Right lung (tissue), 2 donors: ENCODE measurements at regions not wholly inside any gene's neighbourhood (a gene's known extent, or its start where the extent isn't known, plus 50 kb on each side); places are given as distances from the start of the nearest gene placed in this dataset.
A peak's percentile ranks its signal among the peaks of the same experiment; 100 is the strongest.

Source experiments
- DNase-seq, 2 donors: peaks; one replicate each; pipeline ENCODE4 v3.0.0-alpha.2; 2013

DNA sequence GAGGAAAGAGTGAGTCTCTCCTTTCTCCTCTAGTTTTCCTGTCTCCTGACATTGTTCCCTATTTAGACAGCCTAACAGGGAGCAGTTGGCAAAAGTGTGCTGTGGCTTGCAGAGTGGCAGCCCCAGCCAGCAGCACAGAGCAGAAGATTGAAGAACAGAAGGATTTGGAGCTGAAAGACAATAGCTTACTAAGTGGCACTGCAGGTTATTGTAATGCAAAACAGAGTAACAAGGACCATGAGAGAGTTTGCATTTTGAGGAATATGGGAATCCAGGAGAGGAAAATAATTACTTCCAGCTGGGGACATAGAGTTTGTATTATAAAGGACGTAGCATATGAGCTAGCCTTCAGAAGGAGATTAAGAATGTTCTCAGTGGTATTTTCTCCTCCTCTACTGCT is 342.4 kb downstream of the AKAIN1 start:
- DNase-seq = no peak

DNA sequence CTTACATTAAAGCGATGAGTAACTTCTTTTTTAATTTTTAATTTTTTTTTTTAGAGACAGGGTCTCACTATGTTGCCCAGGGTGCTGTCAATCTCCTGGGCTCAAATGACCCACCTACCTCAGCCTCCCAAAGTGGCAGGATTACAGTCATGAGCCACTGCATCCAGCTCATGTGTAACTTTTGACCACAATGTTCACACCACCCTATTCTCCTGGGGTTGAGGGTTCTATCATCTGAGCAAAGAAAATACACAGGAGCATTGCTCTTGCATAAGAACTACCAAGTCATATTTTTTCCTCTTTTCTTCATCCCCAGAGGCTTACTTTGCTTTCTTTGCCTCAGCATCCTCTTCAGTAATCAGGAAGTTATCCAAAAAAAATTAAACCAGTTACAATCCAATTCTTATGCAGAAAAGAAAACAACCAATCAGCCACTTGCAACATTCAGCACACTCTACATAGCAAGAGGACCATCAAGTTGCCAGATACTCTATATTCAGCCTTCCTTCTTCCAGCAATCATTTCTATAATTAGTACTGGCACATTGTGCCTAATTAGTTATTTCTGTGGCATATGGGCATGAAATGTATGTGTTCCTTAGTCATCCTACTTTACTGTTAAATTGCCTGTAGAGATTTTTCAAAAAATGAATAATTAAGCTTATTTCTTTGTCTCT is 345.6 kb downstream of the AKAIN1 start:
- DNase-seq = no peak

DNA sequence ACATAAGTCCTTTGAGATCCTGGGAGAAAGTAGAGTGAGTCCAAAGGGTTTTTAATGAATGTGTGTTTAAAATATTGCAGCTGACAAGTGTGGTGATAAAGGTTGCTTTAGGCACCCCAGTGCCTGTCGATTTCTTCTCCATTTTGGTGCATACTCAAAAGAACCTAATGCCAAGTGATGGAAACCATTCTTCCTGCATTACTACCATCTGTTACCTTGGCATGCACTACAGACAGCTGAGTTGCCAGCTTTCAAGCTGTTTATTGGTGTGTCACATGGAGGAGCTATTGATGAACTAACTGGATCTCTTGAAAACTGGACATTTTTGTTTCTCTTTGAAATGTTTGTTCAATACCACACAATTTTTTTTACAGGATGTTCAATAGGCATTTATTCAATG is 350.0 kb downstream of the AKAIN1 start:
- no peak for DNase-seq

DNA sequence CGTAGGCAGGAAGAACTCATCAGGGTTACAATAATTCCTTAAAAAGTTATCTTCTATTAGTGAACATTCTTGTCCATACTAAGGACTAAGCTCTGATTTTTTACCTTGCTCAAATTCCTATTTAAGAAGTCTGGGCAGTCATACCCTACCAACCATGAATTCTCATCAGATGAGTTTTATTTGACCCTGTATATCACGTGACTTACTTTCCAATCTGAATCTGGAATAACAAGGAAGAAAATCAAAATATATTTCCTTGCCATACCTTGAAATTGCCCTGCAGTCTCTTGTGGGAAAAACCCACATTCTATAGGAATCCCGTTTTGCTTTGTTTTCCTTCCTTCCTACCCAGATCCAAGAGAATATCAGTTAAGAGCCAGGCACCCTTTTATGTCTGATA is 352.7 kb downstream of the AKAIN1 start:
- no peak for DNase-seq

DNA sequence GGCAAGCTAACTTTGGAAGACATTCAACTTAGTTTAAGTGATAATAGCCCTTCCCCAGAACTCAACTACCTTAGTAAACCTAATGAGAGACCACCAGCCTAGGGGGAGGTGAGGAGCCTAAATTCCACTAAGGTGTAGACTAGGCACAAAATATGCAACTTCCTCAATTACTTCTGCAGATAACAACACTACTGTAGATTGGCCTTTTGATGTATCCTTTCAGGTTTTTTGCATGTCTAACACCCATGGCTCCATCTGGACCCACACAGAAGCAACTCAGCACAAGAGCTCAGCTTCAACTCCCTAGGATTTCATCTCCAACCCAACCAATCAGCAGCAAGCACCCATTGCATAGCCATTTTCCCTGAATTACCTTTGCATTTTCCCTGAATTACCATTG is 353.3 kb downstream of the AKAIN1 start:
- DNase-seq = no peak

DNA sequence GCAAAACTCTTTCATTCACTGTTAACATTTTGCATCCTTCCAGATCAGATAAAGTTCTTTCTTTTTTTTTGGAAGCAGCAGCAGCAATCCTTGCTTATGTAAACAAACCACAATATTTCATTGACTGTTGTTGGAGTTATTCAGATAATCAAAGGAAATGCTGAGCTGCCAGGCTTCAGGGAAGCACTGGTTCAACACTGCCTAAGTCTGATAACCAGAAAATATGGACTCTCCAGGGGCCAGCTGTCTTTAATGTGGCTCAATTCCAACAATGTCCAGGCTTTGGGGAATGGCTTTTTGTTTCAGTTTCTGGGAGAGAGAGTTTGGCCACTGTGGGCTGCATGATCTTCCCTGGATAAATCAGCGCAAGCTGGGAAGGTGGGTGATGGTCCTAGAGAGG is 354.3 kb downstream of the AKAIN1 start:
- peak; percentile 4 to 13 for DNase-seq

DNA sequence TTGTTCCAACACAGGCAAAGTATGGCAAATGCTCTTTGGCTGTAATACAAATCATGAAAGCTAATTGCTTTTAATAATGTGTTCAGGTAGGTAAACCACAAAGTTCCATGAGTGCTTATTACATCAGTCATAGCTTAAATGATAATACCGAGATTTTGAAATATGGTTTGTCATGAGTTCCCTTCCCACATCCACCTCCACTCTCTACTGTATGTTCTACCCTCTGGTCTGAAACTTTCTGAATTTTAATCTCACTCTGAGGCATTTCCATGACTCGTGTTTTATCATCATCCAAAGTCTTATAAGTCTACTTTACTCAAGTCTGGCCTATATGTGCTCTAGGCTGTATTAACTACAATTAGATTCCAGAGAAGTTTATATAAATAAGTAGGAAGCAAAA is 354.8 kb downstream of the AKAIN1 start:
- no peak for DNase-seq

DNA sequence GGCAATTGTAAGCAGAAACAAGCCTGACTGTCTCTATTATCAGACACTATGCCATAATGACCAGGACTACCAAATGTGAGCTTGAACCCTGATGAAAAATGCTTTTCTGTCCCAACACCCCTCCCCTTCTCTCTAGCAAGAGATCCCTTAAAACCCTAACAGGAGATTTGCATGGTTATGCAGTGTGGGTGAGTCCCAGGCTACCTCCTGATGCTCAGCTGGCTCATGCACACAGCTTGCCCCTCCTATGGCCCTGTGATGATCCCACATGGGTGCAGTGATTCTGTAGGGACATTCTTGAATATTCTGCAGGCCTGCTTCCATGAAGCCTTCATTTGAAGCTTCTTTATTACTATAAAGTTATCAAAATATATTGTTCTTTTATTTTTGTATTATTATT is 357.4 kb downstream of the AKAIN1 start:
- DNase-seq = no peak

DNA sequence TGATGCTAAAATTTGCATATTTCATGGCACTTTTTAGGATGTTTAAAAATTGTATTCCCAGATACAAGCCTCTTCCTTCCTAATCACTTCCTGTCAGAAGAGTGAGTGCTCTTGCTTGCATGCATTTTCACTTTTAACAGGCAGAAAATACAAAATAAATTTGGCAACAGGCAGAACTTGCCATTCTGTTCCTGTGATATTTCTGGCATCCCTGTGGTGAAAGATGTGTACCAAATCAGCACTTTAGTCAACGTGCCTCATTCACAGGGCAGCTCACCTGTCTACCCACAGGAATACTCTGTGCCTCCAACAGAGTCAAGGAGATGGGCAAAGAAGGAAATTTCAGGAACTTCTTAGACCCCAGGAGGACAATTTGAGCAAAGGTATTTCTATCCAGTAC is 360.9 kb downstream of the AKAIN1 start:
- DNase-seq = no peak

DNA sequence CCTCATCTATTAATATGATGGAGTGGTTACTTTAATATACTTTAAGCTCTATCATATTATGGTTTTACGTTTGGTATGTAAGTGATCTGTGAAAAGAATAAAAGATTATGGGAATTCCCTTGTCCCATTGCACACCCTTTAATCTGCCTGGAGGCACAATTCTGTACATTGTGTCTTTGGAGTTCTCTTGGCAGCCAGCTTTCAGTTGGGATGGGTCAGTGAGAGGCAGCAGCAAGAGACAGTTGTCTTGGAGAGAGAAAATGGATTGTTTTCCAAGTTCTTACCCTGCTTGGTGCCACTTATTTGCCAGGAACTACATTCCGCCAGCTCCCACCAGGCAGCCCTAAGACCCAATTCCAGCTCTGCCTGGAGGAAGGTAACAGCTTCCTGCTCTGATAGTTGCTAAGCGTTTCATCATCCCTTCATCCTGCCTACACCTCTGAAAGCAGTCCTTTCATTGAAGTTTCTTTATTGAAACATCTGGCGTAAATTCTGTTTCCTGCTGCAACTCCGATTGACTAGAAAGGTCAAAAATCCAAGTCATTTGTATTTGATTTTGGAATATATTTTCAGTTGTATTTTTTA is 365.2 kb downstream of the AKAIN1 start:
- DNase-seq = no peak

DNA sequence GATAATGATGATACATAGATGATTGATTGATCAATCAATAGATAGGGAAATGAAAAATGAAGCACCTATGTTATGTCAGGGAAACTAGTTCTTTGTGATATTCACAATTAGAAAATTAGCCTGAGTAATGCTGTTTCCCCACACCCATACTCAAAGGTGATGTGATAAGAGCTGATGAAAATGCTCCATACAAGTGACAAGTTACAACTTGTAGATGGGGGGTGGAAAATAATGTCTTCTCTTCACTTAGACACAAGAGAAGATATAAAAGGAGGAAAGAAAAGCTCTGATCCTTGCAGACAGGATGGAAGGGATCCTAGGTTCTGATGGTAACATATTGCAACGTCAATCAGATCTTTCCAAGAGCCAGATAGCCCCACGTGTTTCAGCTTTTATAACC is 365.9 kb downstream of the AKAIN1 start:
- DNase-seq = no peak

DNA sequence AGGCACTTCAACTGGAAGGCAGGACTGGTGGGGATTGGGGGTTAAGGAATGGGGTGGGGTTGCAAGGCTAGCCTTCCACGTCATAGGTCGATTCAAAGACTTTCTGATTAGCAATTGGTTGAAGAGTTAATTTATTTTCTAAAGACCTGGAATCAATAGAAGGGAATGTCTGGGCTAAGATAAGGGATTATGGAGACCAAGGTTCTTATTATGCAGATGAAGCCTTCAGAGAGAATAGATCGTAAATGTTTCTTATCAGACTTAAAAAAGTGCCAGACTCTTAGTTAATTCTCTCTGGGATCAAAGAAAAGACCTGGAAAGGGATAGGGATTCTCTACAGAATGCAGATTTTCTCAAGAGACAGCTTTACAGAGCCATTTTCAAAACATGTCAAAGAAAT is 368.0 kb upstream of the DLGAP1 start:
- no peak for DNase-seq

DNA sequence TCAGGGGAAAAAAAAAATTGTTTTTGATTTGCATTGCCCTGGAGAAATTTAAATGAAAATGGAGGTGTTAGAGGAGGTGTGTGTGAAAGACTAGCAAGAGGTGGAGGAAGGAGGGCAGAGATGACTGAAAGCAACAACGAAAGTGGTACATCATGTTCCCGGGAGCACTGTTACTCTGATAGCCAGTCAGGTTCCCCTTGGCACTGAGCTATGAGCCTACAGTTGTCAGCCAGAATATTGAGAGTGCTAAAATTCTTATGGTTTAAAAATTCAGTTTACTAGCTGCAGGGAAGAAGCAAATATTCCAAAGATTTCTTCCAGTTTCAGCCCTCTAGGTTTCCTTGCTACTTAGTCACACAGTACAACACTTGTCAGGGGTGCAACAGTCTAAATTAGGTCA is 366.7 kb upstream of the DLGAP1 start:
- DNase-seq = no peak

DNA sequence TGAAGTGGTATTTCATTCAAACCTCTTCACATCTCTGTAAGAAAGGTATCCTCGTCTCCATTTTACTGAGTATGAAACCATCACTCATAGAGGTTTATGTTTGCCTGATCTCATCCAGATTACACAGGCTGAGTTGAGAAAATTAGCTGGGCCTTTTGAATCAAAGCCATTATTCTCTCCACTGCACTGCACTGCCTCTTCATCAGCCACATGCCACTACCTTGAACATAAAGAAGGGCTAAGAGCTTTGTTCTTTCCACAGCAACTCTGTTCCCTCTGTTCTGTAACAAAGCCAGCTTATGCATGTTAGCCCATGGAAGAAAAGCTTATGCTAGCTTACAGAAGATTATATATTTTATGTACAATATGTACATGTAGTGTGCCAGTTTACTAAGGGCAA is 362.6 kb upstream of the DLGAP1 start:
- no peak for DNase-seq

DNA sequence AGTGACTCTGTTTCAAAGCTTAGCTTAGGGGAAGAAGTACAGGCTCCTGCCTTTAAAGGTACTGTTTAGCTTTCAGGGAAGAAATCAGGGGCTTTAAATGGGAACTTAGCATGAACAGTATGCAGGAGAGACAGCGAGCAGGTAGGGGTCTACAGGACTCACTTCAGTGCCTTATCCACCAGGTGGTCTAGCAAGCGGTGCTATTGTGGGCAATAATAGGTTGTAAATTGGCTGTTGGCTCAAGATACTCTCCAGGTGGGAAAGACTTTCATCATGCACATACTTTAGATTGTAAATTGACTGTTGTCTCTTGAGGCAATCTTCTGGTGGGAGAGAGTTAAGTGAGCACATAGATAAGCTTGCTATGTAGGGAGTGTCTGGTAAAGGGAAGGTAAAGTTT is 358.6 kb upstream of the DLGAP1 start:
- DNase-seq = no peak

DNA sequence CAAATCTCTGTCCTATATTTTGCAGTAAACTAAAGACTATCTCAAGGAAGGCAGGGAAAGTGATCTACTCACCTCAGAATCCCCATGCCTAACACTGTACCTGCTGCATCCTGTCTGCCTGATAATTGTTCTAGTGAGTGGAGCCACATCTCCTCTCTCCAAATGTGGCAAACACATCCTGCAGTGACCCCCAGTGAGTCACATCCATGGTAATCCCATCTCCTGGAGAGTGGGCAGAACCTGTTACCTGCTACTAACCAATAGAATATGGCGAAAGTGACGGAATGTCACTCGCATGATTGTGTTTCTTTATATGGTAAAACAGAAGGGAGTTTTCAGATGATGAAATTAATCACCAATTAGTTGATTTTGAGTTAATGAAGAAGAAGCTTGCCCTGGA is 353.8 kb upstream of the DLGAP1 start:
- DNase-seq = no peak

DNA sequence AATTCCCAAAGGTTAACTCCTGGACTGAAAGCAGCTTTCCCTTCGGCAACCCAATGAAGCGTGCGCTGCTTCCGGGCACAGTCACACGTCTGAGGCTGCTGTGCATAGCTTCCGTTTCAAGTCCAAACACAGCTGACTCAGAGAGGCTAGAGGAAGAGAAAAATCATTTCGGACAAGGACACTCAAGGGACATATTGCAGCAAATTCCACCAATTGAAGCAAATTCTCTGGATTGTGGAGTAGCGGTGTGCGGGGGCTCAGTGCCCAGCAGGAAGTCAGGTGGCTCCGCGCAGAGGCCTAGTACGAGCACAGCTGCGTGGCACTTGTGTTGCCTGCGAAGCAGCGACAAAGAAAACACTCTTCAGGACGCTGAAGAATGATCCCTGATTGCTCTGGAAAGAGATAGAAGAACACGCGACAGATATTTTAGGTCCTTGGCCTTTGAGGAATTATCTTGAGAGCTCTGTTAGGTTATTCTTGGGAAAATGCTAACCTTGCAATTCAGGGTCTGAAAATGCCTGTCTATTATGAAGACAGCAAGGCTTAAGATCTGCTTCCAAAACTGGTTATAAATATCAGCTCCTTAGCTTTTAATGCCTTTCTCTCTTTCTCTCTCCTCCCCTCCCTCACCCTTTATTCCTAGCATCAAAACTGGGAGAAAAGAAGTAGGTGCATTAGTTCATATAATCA is 352.6 kb upstream of the DLGAP1 start:
- DNase-seq = no peak

DNA sequence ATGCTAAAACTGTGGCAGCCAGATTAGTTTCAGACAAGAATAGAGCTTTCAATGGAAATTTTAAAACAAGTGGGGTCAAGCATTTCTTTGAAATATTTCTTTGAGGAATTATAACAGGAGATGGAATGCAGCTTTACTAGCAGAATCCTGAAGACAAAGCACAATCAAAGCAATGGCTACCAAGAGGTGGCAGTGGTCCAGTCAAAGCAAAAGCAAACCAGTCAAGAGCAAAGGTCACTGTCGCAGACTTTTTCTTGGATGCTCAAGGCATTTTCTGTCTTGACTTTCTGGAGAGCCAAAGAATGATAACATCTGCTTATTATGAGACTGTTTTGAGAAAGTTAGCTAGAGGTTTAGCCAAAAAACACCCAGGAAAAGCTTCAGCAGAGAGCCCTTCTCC is 351.2 kb upstream of the DLGAP1 start:
- no peak for DNase-seq

DNA sequence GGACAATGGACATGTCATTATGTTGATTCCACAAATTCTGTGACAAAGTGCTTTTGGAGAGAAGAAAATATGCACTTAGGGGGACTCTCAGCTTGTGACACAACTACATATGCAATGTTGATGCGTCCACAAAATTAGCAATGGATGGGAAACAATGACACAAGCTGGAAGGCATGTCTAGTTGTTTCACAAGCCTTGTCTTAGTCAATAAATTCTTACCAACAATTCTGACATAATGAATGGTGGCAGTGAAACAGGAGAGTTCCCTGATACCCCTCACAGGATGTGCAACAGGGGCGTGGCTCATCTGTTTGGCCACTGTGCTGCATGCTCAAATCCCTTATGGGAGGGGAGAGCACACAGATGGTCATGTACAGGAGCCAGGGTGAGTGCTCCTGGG is 347.2 kb upstream of the DLGAP1 start:
- DNase-seq = no peak

DNA sequence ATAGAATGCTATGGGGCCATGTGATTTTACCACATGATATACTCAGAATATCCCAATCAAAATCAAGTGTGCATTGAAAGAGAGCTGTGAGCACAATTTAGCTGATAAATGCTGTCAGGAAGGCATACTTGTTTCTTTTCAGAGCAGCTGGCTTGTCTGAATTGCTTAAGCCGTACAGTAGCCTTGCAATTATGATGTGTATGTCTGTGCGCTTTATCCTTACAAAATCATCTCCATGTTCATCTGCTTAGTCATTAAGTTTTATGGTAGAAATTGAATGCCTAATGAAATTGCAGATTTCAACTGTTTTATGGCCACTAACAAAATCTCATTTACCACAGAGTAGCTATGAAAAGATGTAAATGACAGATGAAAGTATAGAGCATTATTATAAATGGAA is 346.0 kb upstream of the DLGAP1 start:
- no peak for DNase-seq

DNA sequence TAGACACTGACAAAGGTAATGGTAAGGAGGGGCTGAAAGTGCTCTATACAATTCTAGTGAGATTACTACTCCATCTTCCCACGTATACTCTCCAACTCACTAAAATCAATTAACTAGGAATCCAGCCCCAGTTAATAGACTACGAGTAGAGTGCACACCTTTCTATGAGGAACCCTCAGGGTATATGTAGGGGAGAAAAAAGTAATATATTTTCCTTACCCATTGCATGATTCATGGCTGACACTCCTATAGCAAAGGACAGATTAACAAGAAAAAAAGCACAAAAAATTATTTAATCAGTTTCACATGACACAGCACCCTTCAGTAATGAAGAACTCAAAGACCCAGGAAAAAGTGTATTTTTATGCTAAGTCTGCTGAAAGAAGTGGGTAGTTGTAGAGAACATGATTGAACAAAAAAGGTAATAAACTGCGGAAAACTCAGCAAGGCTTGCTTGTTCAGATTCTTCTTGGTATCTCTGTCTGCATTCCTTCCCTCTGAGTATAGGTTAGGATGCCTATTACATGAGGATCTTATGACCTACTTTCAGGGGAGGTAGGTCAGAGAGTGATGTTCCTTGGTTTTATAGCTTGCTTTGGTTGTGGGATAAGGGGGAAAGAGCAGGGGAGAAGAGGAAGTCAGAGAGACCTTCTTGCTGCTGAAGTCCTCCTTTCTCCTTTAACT is 342.0 kb upstream of the DLGAP1 start:
- DNase-seq = no peak

DNA sequence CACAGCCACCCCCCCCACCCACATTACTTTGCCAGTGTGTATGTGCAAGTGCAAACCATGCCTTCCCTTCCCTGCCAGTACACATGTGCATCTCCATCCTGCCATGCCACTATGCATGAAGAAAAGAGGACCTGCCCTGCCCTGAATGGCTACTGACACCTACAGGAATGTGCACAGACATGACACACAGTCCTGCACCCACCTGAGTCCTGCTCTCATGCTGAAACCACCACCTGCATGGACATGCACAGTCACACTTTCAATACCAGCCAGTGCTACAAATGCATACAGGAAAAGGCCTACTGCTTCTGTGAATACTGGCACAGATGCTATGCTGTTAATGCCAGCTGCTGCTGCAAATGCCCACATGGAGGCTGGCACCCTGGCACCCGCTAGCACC is 334.4 kb upstream of the DLGAP1 start:
- DNase-seq = no peak

DNA sequence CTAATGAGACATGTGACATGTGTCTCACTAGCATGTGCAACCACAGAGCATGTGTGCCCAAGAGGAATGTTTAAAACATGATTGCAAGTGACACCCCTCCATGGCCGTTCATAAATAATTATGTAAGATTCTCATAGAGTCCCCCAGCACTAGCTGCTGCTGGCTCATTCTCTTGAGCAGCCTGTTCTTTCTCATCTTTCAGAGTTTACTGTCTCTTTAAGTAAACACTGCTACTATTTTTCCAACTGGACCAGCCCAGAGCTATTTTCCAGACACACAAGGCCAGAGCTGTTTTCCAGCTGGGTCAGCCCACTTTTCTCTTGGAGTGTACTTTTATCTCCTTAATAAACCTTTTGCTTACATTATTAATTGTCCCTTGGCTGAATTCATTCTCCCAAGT is 326.8 kb upstream of the DLGAP1 start:
- DNase-seq = no peak
